HepG2 (cell line): ENCODE measurements at regions not wholly inside any gene's neighbourhood (a gene's known extent, or its start where the extent isn't known, plus 50 kb on each side); places are given as distances from the start of the nearest gene placed in this dataset.

ENCODE experiments used
- ATAC-seq: fragments of 200-7000 bp; cut with Tn5 transposase; 3 replicates; pipeline ENCODE4 v1.9.1; 2020; ENCODE audit warnings: mild to moderate bottlenecking, moderate library complexity
- BruUV-seq: library from RNA; stranded (reverse); fragments of 400-500 nt; replicated peaks from 2 replicates; lab custom pipeline; 2021; lab: Mats Ljungman, UMichigan
- CTCF ChIA-PET: fragments of 300-600 bp; formaldehyde crosslinking; extraction: SDS; loops from one replicate; lab custom pipeline; 2021; ENCODE audit warnings: low total read pairs, inconsistent platforms, low intra/inter-chr PET ratio; lab: Yijun Ruan, JAX
- POLR2A ChIA-PET: fragments of 350-600 bp; sonication (Branson Sonifier 250); formaldehyde crosslinking; loops from one replicate; lab custom pipeline; 2020; ENCODE audit warnings: antibody characterized with exemption, inconsistent platforms; lab: Yijun Ruan, JAX
- DNase-seq: peaks from one replicate; pipeline ENCODE4 v3.0.0-alpha.2; 2015; ENCODE audit warnings: low spot score
- FAIRE-seq: peaks from 3 replicates; lab custom pipeline; 2011; peaks lifted over from hg19 to GRCh38; lab: Jason Lieb, UNC
- H2AFZ ChIP-seq: one replicate; pipeline ENCODE4 v1.6.1; 2011; ENCODE audit warnings: low read length, inconsistent platforms
- H3K27ac ChIP-seq: fragments of 300-600 bp; 3 replicates; pipeline ENCODE4 v1.8.0; 2011; ENCODE audit warnings: mixed run types, mild to moderate bottlenecking, mixed read lengths, low read length, inconsistent platforms; ENCODE audit not compliant: insufficient read depth; ENCODE audit errors: extremely low read length
- H3K27me3 ChIP-seq, 2 experiments: fragments of 200-600 bp in 1 of 2; 2 replicates in 1 of 2; 3 replicates in 1 of 2; pipeline versions ENCODE4 v1.6.0 to v1.8.0; 2011; ENCODE audit warnings: low read length in 2 of 2, mild to moderate bottlenecking in 2 of 2, moderate library complexity in 2 of 2, inconsistent platforms in 1 of 2; ENCODE audit not compliant: insufficient read depth in 2 of 2, control insufficient read depth in 1 of 2
- H3K36me3 ChIP-seq, 2 experiments: fragments of 200-600 bp in 1 of 2; replicated peaks in 1 of 2; 2 replicates in 1 of 2; 3 replicates in 1 of 2; pipeline versions ENCODE4 v1.5.1 to v1.8.0; 2011; ENCODE audit warnings: low read length in 2 of 2, inconsistent platforms in 1 of 2; ENCODE audit not compliant: insufficient read depth in 2 of 2, control insufficient read depth in 1 of 2
- H3K4me1 ChIP-seq: 2 replicates; pipeline ENCODE4 v1.5.1; 2012; ENCODE audit warnings: low read length, inconsistent platforms; ENCODE audit not compliant: insufficient read depth
- H3K4me2 ChIP-seq: 2 replicates; pipeline ENCODE4 v1.6.0; 2011; ENCODE audit warnings: low read depth, low read length, inconsistent platforms
- H3K4me3 ChIP-seq, 3 experiments: fragments of 200-600 bp in 1 of 3; sonication (generic), shearing (Covaris generic) in 1 of 3; replicated peaks in 1 of 3; 2 replicates each; pipeline ENCODE4 v1.5.1; 2011 to 2016; ENCODE audit warnings: low read length in 3 of 3, inconsistent platforms in 2 of 3, low read depth in 2 of 3, mild to moderate bottlenecking in 2 of 3, control low read depth in 1 of 3, mixed read lengths in 1 of 3; ENCODE audit not compliant: insufficient read depth in 1 of 3
- H3K79me2 ChIP-seq: one replicate; pipeline ENCODE4 v1.6.1; 2011; ENCODE audit warnings: low read length, inconsistent platforms; ENCODE audit not compliant: insufficient read depth
- H3K9ac ChIP-seq: 2 replicates; pipeline ENCODE4 v1.6.0; 2011; ENCODE audit warnings: mild to moderate bottlenecking, low read depth, low read length, inconsistent platforms; ENCODE audit not compliant: insufficient read depth
- H3K9me3 ChIP-seq: 2 replicates; pipeline ENCODE4 v1.5.1; 2012; ENCODE audit warnings: mild to moderate bottlenecking, low read length
- H4K20me1 ChIP-seq: 2 replicates; pipeline ENCODE4 v1.6.0; 2011; ENCODE audit warnings: inconsistent platforms, mild to moderate bottlenecking, low read length, moderate library complexity; ENCODE audit not compliant: insufficient read depth
- PHF5A ChIP-seq: IDR thresholded peaks from one replicate; pipeline ENCODE4 v1.6.1; 2018; ENCODE audit warnings: low read depth, missing genetic modification reagents; ENCODE audit not compliant: unreplicated experiment
- SRSF1 ChIP-seq: fragments of 200-400 bp; formaldehyde crosslinking; optimal IDR thresholded peaks from 2 replicates; pipeline ENCODE3; 2017; ENCODE audit warnings: mild to moderate bottlenecking, low read depth, low read length, moderate library complexity
- TCF7L2 ChIP-seq: IDR thresholded peaks from 2 replicates; pipeline ENCODE4 v1.6.1; 2011; ENCODE audit warnings: mild to moderate bottlenecking, low read depth, low read length, moderate library complexity
- ZNF83 ChIP-seq: sonication (generic); formaldehyde crosslinking; IDR thresholded peaks from 2 replicates; pipeline ENCODE4 v1.4.0; 2020; ENCODE audit warnings: missing genetic modification reagents, mild to moderate bottlenecking, borderline replicate concordance
- ZNF878 ChIP-seq: sonication (generic); formaldehyde crosslinking; IDR thresholded peaks from 2 replicates; pipeline ENCODE4 v1.8.1; 2023; ENCODE audit warnings: mild to moderate bottlenecking, missing genetic modification reagents, moderate library complexity
- WGBS: methylation state at CpG from one replicate; pipeline ENCODE4 v1.1.6; 2017; ENCODE audit warnings: low lambda C conversion rate; 5-methylcytosine and 5-hydroxymethylcytosine counted together
- in situ Hi-C: cut with HindIII; loops from 2 replicates; pipeline ENCODE4 v1.10.0; 2017; ENCODE audit warnings: low pct_unique_long_range_greater_than_20kb; ENCODE audit not compliant: extremely low pct_ligation_motif_present
- intact Hi-C: fragments of 100-400 bp; cut with micrococcal nuclease; formaldehyde crosslinking; loops from one replicate; pipeline ENCODE4 v1.10.0; 2022; ENCODE audit not compliant: unreplicated experiment

DNA sequence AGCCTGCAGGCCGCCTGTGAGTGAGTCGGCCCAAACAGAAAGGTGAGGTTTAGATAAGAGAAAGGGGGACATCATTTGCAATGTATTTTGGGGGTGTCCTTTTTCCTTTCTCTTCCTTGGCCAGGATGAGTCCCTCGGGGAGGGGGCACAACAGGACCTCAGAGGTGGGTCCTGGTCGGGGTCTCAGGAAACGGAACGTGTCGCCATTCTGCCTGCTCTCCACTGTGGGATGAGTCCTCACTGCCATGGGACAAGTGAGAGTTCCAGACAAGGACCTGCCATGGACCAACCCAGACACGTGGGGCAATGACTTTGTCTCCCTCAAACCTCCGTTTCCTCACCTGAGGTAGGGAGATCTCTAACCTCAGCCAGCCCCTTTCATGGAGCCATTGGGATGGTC is 67.9 kb upstream of the TAF1B start:
- no peak for FAIRE-seq
- no peak overlapping the region for H2AFZ ChIP-seq
- no peak overlapping the region for H3K27ac ChIP-seq
- intact Hi-C loops, result no loop called here
- in situ Hi-C loops, result no loop called here
- peaks cover 14 to 69% of the 10 kb centered on the region in 2 experiments for H3K27me3 ChIP-seq
- ChIA-PET CTCF (no interaction called here), POLR2A (no interaction called here)
- H4K20me1 ChIP-seq, result no peaks in the 10 kb centered on the region
- no peak overlapping the region for H3K4me2 ChIP-seq
- no peak for TF ChIP-seq SRSF1
- no peak for TF ChIP-seq ZNF83 (CRISPR knock-in tag)
- no peak for TF ChIP-seq TCF7L2
- TF ChIP-seq ZNF878 (CRISPR knock-in tag), result no peak
- H3K9ac ChIP-seq, result no peak overlapping the region
- no peaks in the 10 kb centered on the region for H3K36me3 ChIP-seq
- 23% methylated on average over 9 of the region's 9 CpGs for WGBS
- H3K9me3 ChIP-seq, result no peaks in the 10 kb centered on the region
- DNase-seq, result no peak
- BruUV-seq, result no TSS peak
- H3K4me1 ChIP-seq, result peaks cover 29% of the 10 kb centered on the region
- no peak for ATAC-seq
- no peak overlapping the region for H3K4me3 ChIP-seq
- no peaks in the 10 kb centered on the region for H3K79me2 ChIP-seq

DNA sequence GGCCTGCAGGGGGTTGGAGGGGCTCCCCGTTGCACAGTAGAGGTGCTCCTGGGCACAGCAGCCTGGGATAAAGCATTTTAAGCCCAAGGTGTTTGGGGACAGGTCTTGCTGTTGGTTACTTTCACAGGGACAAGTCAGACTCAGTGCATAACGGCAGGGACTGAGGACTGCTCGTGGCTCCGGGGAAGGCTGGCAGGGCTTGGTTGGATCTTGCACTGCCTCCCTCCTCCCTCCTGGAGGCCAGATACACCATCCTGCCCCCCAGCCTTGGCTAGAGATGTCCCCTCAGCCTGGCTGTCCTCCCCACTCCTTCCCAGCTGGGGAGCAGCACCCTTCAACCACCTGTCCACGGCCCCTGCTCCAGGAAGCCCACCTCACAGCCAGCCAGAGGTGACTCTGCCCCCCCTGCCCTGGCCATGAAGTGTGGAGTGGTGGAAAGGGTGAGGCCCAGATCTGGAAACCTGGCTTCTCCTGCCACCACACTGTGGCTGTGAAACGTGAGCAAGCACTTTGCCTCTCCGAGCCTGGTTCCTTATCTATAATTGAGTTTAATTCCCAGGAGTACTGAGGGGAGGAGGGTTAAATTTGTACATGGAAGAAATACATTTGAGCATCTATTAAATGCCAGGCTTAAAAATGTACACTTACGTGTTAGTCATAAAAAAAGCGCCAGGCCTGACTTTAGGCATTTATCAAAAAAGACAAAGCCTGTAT is 67.1 kb upstream of the TAF1B start:
- no peak overlapping the region for H2AFZ ChIP-seq
- H3K9ac ChIP-seq, result no peak overlapping the region
- intact Hi-C loops (no loop called here), in situ Hi-C loops (no loop called here)
- no peak overlapping the region for H3K4me3 ChIP-seq
- H3K79me2 ChIP-seq, result no peaks in the 10 kb centered on the region
- FAIRE-seq (no peak), ATAC-seq (no peak), DNase-seq (no peak)
- H3K4me1 ChIP-seq, result peaks cover 25% of the 10 kb centered on the region
- 29% methylated on average over 8 of the region's 9 CpGs for WGBS
- no peaks in the 10 kb centered on the region for H4K20me1 ChIP-seq
- ChIA-PET POLR2A (no interaction called here), CTCF (no interaction called here)
- no peak overlapping the region for H3K4me2 ChIP-seq
- H3K27me3 ChIP-seq, result peaks cover 17 to 72% of the 10 kb centered on the region in 2 experiments
- no peak for TF ChIP-seq PHF5A
- H3K36me3 ChIP-seq, result no peaks in the 10 kb centered on the region
- H3K9me3 ChIP-seq, result no peaks in the 10 kb centered on the region
- BruUV-seq, result no TSS peak
- no peak overlapping the region for H3K27ac ChIP-seq
